CMK (cell line): ENCODE measurements at regions not wholly inside any gene's neighbourhood (a gene's known extent, or its start where the extent isn't known, plus 50 kb on each side); places are given as distances from the start of the nearest gene placed in this dataset.
A peak's percentile ranks its signal among the peaks of the same experiment; 100 is the strongest.
"Not testable (repeated sequence)": the region's sequence is repeated elsewhere in the genome, so short reads cannot be mapped to it uniquely, and the experiment has no call there.

Experiments used
- DNase-seq: peaks from one replicate; pipeline ENCODE4 v3.0.0-alpha.2; 2010; ENCODE audit warnings: low read depth

DNA sequence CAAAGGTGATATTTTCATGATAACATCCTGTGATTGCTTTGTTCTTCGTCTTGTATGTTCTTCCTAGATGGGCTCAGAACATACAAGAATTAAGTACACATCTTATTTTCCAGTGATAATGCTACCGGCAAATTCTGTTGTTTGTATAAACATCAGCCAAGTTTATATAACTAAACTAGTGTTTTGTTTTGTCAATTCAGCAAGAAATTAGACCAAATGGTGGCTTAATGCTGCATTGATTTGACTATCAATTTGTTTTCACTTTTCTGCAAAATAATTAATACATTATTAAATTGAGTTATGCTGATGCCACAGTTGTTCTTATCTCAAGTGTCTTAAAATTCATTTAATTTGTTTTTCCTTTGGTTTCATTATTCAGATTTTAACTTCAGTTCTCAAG lies 177.7 kb downstream of the OR4F29 start:
- not testable (repeated sequence) for DNase-seq

GRCh38 chr1:267815-268214 lies 183.7 kb downstream of the OR4F29 start:
- peak; percentile 11 for DNase-seq
